A673 (cell line): ENCODE measurements at regions not wholly inside any gene's neighbourhood (a gene's known extent, or its start where the extent isn't known, plus 50 kb on each side); places are given as distances from the start of the nearest gene placed in this dataset.

Source experiments
- BruUV-seq: library from RNA; stranded (reverse); fragments of 400-500 nt; replicated peaks from 2 replicates; lab custom pipeline; 2021; lab: Mats Ljungman, UMichigan
- CTCF ChIA-PET: fragments of 300-600 bp; sonication (Branson Sonifier 250); formaldehyde crosslinking; loops from one replicate; lab custom pipeline; 2022; ENCODE audit warnings: antibody characterized with exemption; lab: Charles Lee
- POLR2A ChIA-PET: fragments of 300-600 bp; sonication (Branson Sonifier 250); formaldehyde crosslinking; loops from one replicate; lab custom pipeline; 2022; ENCODE audit warnings: antibody characterized with exemption; ENCODE audit not compliant: low non-redundant PET; lab: Charles Lee
- DNase-seq: peaks from one replicate; pipeline ENCODE4 v3.0.0-alpha.2; 2015; ENCODE audit warnings: low spot score
- H3K27ac ChIP-seq: fragments of 200-600 bp; sonication (generic); 2 replicates; pipeline ENCODE4 v1.5.1; 2016; ENCODE audit warnings: mixed run types, low read depth, mild to moderate bottlenecking, mixed read lengths, antibody characterized with exemption, low read length; ENCODE audit not compliant: poor library complexity, severe bottlenecking
- H3K27me3 ChIP-seq: fragments of 200-600 bp; sonication (generic); replicated peaks from 2 replicates; pipeline ENCODE4 v1.6.1; 2017; ENCODE audit warnings: mixed run types, low read depth, mild to moderate bottlenecking, mixed read lengths, antibody characterized with exemption, low read length; ENCODE audit not compliant: insufficient read depth, poor library complexity
- H3K36me3 ChIP-seq: fragments of 200-600 bp; sonication (generic); 2 replicates; pipeline ENCODE4 v1.6.1; 2016; ENCODE audit warnings: mixed run types, mild to moderate bottlenecking, mixed read lengths, antibody characterized with exemption, low read length; ENCODE audit not compliant: insufficient read depth, poor library complexity, severe bottlenecking
- H3K4me1 ChIP-seq: fragments of 200-600 bp; sonication (generic); 2 replicates; pipeline ENCODE4 v1.6.1; 2017; ENCODE audit warnings: mixed run types, mild to moderate bottlenecking, mixed read lengths, antibody characterized with exemption, low read length; ENCODE audit not compliant: insufficient read depth, poor library complexity, severe bottlenecking
- H3K4me3 ChIP-seq: fragments of 200-600 bp; sonication (generic); 2 replicates; pipeline ENCODE4 v1.5.1; 2016; ENCODE audit warnings: low read depth, mixed run types, mild to moderate bottlenecking, mixed read lengths, low read length; ENCODE audit not compliant: poor library complexity, severe bottlenecking
- H3K9me3 ChIP-seq: fragments of 200-600 bp; sonication (generic); 2 replicates; pipeline ENCODE4 v1.6.1; 2016; ENCODE audit warnings: mixed run types, low read depth, mild to moderate bottlenecking, mixed read lengths, antibody characterized with exemption, low read length; ENCODE audit not compliant: poor library complexity, severe bottlenecking
- CTCF ChIP-seq: fragments of 300-800, 200-600 bp; sonication (generic); conservative IDR thresholded peaks from 2 replicates; pipeline ENCODE4 v1.5.1; 2017; ENCODE audit warnings: low read depth, mild to moderate bottlenecking, antibody characterized with exemption, low read length, moderate library complexity, mixed read lengths
- EZH2 ChIP-seq: fragments of 200-600 bp; sonication (generic); IDR thresholded peaks from 2 replicates; pipeline ENCODE4 v1.6.1; 2017; ENCODE audit warnings: borderline replicate concordance, low read depth, mild to moderate bottlenecking, mixed read lengths, antibody characterized with exemption, low read length; ENCODE audit not compliant: poor library complexity, severe bottlenecking
- intact Hi-C: fragments of 100-400 bp; cut with micrococcal nuclease; formaldehyde crosslinking; loops from one replicate; pipeline ENCODE4 v1.10.0; 2022; ENCODE audit not compliant: unreplicated experiment

DNA sequence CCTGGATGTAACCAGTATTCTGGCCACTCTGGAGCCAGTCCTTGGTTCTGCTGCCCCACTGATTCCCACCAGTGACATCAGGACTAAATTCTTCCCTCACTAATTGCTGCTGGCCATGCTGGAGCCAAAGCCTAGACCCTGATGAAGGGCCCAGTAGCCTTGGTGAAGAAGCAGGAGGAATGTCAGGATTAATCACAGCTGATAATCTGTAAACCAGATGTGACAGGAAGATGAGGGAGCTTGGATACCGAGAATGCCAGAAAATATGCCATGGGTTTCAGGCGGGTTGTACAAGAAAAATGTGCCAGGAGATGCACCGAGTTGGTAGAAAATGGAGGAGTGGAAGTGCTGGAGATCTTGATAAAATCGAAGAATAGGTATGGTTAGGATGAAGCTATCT, 119.0 kb upstream of the PPP2R5A start:
- H3K27ac ChIP-seq, result no peak overlapping the region
- H3K4me3 ChIP-seq, result no peak overlapping the region
- H3K36me3 ChIP-seq, result no peaks in the 10 kb centered on the region
- H3K9me3 ChIP-seq, result no peaks in the 10 kb centered on the region
- H3K4me1 ChIP-seq, result no peaks in the 10 kb centered on the region
- intact Hi-C loops, result no loop called here
- DNase-seq, result no peak
- no peak for TF ChIP-seq EZH2
- TF ChIP-seq CTCF, result no peak
- BruUV-seq, result no TSS peak
- CTCF ChIA-PET, result no interaction called here
- POLR2A ChIA-PET, result no interaction called here
- H3K27me3 ChIP-seq, result no peaks in the 10 kb centered on the region

DNA sequence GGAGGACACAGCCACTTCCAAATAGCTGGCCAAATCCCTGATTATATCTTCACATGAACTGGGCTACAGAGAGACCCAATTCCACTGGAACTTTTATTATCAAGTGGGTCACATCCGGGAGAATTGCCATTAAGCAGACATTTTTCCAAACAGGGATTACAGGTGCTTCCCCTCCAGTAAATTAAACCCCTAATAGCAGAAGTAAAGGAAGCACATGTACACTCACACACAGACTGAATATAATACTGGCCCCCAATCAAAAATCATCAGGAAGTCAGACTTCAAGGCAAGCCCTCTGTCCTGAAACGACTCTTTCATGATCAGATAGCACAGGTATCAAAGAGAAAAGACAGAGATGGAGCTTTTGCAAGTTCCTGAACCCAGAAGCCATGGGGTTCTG, 118.6 kb upstream of the PPP2R5A start:
- Histone ChIP-seq H3K36me3 (no peaks in the 10 kb centered on the region), H3K4me3 (no peak overlapping the region), H3K9me3 (no peaks in the 10 kb centered on the region), H3K4me1 (no peaks in the 10 kb centered on the region), H3K27ac (no peak overlapping the region), H3K27me3 (no peaks in the 10 kb centered on the region)
- no peak for TF ChIP-seq CTCF
- TF ChIP-seq EZH2, result no peak
- ChIA-PET POLR2A (no interaction called here), CTCF (no interaction called here)
- intact Hi-C loops, result no loop called here
- DNase-seq, result no peak
- no TSS peak for BruUV-seq

DNA sequence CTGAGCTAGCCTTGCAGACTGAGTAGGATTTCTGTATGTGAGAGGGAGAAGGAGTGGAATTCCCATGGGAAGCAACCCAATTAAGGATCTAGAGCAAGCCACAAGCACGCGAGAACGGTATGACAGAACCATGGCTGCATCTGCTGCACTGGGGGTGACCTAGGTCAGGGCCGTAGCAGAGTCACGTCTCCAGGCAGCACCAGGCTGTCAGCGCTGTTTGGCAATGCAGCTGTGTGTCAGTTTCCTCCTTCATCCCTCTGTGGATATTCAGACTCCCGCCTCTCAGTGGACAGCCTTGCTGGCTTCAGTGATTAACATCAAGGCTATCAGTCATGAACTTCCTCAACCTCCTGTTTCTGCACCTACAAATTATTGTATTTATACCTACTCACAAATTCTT, 118.1 kb upstream of the PPP2R5A start:
- no peaks in the 10 kb centered on the region for H3K4me1 ChIP-seq
- POLR2A ChIA-PET, result no interaction called here
- intact Hi-C loops, result no loop called here
- no peak for DNase-seq
- H3K4me3 ChIP-seq, result no peak overlapping the region
- CTCF ChIA-PET, result no interaction called here
- H3K27ac ChIP-seq, result no peak overlapping the region
- H3K9me3 ChIP-seq, result no peaks in the 10 kb centered on the region
- no peaks in the 10 kb centered on the region for H3K36me3 ChIP-seq
- TF ChIP-seq CTCF, result no peak
- TF ChIP-seq EZH2, result no peak
- no TSS peak for BruUV-seq
- H3K27me3 ChIP-seq, result no peaks in the 10 kb centered on the region
